Fibroblast of lung (primary cell): ENCODE measurements at regions not wholly inside any gene's neighbourhood (a gene's known extent, or its start where the extent isn't known, plus 50 kb on each side); places are given as distances from the start of the nearest gene placed in this dataset.

Experiments used
- EZH2 ChIP-seq: IDR thresholded peaks from 2 replicates; pipeline ENCODE4 v1.5.1; 2012; ENCODE audit warnings: low read length, control low read depth, mild to moderate bottlenecking; ENCODE audit errors: missing control alignments
- TF ChIP-seq, protein P1 (sequence below), 2 donors: IDR thresholded peaks in 1 of 2; conservative IDR thresholded peaks in 1 of 2; 1 replicate in 1 of 2; 2 replicates in 1 of 2; pipeline ENCODE4 v1.5.1; 2011 to 2012; ENCODE audit warnings: low read length in 2 of 2, control low read depth in 1 of 2, inconsistent platforms in 1 of 2, low read depth in 1 of 2, mild to moderate bottlenecking in 1 of 2

- TF ChIP-seq, protein P1, sequence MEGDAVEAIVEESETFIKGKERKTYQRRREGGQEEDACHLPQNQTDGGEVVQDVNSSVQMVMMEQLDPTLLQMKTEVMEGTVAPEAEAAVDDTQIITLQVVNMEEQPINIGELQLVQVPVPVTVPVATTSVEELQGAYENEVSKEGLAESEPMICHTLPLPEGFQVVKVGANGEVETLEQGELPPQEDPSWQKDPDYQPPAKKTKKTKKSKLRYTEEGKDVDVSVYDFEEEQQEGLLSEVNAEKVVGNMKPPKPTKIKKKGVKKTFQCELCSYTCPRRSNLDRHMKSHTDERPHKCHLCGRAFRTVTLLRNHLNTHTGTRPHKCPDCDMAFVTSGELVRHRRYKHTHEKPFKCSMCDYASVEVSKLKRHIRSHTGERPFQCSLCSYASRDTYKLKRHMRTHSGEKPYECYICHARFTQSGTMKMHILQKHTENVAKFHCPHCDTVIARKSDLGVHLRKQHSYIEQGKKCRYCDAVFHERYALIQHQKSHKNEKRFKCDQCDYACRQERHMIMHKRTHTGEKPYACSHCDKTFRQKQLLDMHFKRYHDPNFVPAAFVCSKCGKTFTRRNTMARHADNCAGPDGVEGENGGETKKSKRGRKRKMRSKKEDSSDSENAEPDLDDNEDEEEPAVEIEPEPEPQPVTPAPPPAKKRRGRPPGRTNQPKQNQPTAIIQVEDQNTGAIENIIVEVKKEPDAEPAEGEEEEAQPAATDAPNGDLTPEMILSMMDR (conservative IDR thresholded peaks at IDR 0.05 in 1 of 2, IDR thresholded peaks at IDR 0.05 in 1 of 2; ENCODE audit: low read depth in 1 of 2, low read length in 2 of 2), result no peak
- no peak for TF ChIP-seq EZH2
Measured at GRCh38 chr13:100983111-100983510, 308.5 kb upstream of the TMTC4 start.
